Epithelial cell of proximal tubule (primary cell): ENCODE measurements at regions not wholly inside any gene's neighbourhood (a gene's known extent, or its start where the extent isn't known, plus 50 kb on each side); places are given as distances from the start of the nearest gene placed in this dataset.

Experiments used
- DNase-seq: peaks from one replicate; pipeline ENCODE4 v3.0.0-alpha.2; 2011; ENCODE audit warnings: low read depth
- H3K4me3 ChIP-seq: 2 replicates; pipeline ENCODE4 v1.5.1; 2011; ENCODE audit warnings: low read depth, mild to moderate bottlenecking, low read length
- TF ChIP-seq, protein P1 (sequence below): conservative IDR thresholded peaks from 2 replicates; pipeline ENCODE4 v1.5.1; 2012; ENCODE audit warnings: low read depth, mild to moderate bottlenecking, low read length

GRCh38 chr16:85488414-85488813, 124.7 kb upstream of the GSE1 start:
- H3K4me3 ChIP-seq = no peak overlapping the region
- DNase-seq = no peak
- TF ChIP-seq, protein P1, sequence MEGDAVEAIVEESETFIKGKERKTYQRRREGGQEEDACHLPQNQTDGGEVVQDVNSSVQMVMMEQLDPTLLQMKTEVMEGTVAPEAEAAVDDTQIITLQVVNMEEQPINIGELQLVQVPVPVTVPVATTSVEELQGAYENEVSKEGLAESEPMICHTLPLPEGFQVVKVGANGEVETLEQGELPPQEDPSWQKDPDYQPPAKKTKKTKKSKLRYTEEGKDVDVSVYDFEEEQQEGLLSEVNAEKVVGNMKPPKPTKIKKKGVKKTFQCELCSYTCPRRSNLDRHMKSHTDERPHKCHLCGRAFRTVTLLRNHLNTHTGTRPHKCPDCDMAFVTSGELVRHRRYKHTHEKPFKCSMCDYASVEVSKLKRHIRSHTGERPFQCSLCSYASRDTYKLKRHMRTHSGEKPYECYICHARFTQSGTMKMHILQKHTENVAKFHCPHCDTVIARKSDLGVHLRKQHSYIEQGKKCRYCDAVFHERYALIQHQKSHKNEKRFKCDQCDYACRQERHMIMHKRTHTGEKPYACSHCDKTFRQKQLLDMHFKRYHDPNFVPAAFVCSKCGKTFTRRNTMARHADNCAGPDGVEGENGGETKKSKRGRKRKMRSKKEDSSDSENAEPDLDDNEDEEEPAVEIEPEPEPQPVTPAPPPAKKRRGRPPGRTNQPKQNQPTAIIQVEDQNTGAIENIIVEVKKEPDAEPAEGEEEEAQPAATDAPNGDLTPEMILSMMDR = no peak

- no peak overlapping the region for H3K4me3 ChIP-seq
- TF ChIP-seq, protein P1 = no peak
- no peak for DNase-seq
Observed at GRCh38 chr16:85490407-85491057, 122.6 kb upstream of the GSE1 start.

GRCh38 chr16:85491058-85491771, 121.9 kb upstream of the GSE1 start:
- no peak overlapping the region for H3K4me3 ChIP-seq
- no peak for DNase-seq
- TF ChIP-seq, protein P1 = peak; percentile 53

DNA sequence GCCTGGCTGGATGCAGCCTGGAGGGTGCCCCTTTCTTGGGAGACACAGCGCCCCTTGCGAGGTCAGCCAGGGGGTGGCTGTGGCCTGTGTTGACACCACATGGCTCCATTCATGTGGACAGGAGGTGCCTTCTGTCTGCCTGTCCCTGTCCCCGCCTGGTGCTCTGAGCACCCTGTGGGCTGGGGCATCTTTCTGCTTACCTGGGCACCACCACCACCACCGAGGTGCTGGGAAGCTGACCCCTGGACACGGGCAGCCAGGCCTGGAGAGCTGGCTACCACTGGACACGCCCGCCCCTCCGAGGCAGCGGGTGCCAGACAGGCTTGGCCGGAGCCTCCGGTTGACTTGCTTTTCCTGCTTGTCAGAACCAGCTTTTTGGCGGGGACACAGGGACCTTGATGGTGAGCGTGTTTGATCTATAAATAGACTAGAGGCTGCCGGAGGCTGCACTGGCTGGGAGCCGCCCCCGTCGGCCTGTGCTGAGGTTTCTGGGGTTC, 121.3 kb upstream of the GSE1 start:
- DNase-seq = no peak
- TF ChIP-seq, protein P1 = no peak
- no peak overlapping the region for H3K4me3 ChIP-seq

DNA sequence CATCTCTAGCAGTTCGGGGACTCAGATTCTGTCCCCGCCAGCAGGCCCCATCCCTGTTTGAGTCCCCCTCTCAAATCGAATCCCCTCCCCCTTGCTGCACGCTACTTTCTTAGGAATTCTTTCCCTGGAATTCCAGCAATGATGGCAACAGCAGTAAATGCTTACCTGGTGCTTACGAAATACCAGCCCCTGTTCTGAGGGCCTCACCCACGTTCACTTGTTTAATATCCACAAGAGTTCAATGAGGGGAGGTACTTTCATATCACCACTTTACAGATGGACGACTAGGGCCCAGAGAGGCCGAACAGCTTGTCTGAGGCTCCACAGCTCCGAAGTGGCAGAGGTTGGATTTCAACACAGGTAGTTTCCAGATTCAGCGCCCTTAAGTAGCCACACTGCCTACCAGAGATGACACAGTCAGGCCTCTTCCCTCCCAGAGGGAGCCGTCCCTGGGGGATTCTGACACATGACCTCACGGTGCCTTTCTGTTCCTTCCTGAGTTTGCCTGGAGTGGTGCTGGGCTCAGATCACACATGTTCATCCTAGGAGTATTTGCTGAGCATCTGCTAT, 120.7 kb upstream of the GSE1 start:
- no peak overlapping the region for H3K4me3 ChIP-seq
- DNase-seq = no peak
- TF ChIP-seq, protein P1 = no peak

DNA sequence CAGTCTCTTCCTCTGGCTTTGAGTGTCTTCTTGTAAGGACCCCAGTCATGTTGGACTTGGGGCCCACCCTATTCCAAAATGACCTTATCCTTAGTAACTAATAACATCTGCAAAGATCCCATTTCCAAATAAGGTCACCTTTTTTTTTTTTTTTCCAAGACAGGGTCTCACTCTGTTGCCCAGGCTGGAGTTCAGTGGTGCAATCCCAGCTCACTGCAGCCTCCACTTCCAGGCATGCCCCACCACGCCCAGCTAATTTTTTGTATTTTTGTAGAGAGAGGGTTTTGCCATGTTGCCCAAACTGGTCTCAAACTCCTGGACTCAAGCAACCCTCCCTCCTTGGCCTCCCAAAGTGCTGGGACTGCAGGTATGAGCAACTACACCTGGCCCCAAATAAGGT, 118.8 kb upstream of the GSE1 start:
- TF ChIP-seq, protein P1 = no peak
- no peak for DNase-seq
- H3K4me3 ChIP-seq = no peak overlapping the region

DNA sequence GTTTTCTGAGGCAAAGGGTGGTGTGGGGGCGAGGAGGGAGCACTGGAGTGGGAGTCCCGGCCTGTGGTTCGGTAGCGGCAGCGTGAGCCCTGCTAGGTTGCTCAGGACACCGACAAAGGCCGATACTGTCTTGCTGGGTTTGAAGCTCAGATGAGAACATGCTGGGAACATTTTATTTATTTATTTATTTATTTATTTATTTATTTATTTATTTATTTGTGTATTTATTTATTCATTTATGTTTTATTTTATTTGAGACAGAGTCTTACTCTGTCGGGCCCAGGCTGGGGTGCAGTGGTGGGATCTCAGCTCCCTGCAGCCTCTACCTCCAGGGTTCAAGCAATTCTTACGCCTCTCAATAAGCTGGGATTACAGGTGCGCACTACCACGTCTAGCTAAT, 117.9 kb upstream of the GSE1 start:
- H3K4me3 ChIP-seq = no peak overlapping the region
- no peak for DNase-seq
- TF ChIP-seq, protein P1 = no peak
